WERI-Rb-1 (cell line): ENCODE measurements at regions not wholly inside any gene's neighbourhood (a gene's known extent, or its start where the extent isn't known, plus 50 kb on each side); places are given as distances from the start of the nearest gene placed in this dataset.

Source experiments
- DNase-seq: peaks from one replicate; pipeline ENCODE4 v3.0.0-alpha.2; 2020
- H3K27ac ChIP-seq: fragments of 250-450 bp; sonication (Bioruptor Pico); 2 replicates; pipeline ENCODE4 v1.5.1; 2020; ENCODE audit warnings: mild to moderate bottlenecking, moderate library complexity
- H3K27me3 ChIP-seq: fragments of 250-450 bp; sonication (Bioruptor Pico); 2 replicates; pipeline ENCODE4 v1.5.1; 2021; ENCODE audit warnings: mild to moderate bottlenecking, low read depth, moderate library complexity; ENCODE audit not compliant: insufficient read depth, severe bottlenecking
- H3K36me3 ChIP-seq: fragments of 250-450 bp; sonication (Bioruptor Pico); 2 replicates; pipeline ENCODE4 v1.5.1; 2020; ENCODE audit warnings: mild to moderate bottlenecking, moderate library complexity
- H3K4me3 ChIP-seq: 2 replicates; pipeline ENCODE4 v1.5.1; 2011; ENCODE audit warnings: low read depth, mild to moderate bottlenecking, control low read depth, low read length
- H3K9me3 ChIP-seq: fragments of 250-450 bp; sonication (Bioruptor Pico); 2 replicates; pipeline ENCODE4 v1.5.1; 2021; ENCODE audit warnings: mild to moderate bottlenecking, moderate library complexity; ENCODE audit not compliant: severe bottlenecking
- TF ChIP-seq, protein P1 (sequence below): IDR thresholded peaks from 2 replicates; pipeline ENCODE4 v1.5.1; 2011; ENCODE audit warnings: low read depth, mild to moderate bottlenecking, control low read depth, inconsistent platforms, low read length

DNA sequence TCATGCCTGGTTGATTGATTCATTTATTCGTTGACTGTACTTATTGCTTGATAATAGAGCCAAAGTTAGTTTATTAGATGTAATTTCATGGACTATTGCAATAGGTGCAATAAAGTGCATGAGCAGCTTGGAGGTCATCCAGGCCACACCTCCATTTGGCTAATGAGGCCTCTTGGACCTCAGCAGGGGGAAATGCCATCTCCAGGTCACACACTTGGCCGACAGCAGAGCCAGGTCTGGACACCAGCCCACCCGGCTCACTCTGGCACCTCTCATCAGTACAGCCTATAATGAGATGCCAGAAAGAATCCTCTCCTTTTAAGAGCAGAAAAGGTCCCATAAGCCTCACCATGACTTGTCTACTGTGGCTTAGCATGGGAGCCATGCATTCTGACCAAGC is 71.2 kb upstream of the AFF3 start:
- no peak for DNase-seq
- Histone ChIP-seq H3K4me3 (no peak overlapping the region), H3K36me3 (no peaks in the 10 kb centered on the region), H3K27ac (no peak overlapping the region), H3K27me3 (no peaks in the 10 kb centered on the region), H3K9me3 (no peaks in the 10 kb centered on the region)
- TF ChIP-seq, protein P1, sequence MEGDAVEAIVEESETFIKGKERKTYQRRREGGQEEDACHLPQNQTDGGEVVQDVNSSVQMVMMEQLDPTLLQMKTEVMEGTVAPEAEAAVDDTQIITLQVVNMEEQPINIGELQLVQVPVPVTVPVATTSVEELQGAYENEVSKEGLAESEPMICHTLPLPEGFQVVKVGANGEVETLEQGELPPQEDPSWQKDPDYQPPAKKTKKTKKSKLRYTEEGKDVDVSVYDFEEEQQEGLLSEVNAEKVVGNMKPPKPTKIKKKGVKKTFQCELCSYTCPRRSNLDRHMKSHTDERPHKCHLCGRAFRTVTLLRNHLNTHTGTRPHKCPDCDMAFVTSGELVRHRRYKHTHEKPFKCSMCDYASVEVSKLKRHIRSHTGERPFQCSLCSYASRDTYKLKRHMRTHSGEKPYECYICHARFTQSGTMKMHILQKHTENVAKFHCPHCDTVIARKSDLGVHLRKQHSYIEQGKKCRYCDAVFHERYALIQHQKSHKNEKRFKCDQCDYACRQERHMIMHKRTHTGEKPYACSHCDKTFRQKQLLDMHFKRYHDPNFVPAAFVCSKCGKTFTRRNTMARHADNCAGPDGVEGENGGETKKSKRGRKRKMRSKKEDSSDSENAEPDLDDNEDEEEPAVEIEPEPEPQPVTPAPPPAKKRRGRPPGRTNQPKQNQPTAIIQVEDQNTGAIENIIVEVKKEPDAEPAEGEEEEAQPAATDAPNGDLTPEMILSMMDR: no peak

DNA sequence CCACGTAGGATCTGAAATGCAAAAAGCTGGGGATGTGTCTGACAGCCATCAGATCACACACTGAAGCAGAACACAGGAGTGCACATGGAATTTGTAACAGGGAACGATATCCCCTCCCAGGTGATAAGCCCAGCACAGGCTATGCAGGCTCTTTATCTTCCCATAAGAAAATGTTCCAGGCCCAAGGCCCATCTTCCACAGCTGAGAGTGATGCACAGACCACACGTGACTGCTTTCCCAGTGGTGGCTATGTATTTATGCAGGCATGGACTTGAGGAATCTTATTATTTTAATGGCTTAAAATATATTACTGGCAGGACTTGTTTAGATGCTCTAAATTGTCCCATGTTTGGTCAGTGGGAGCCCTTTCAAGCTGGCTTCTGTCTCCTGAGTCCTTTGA is 70.5 kb upstream of the AFF3 start:
- Histone ChIP-seq H3K9me3 (no peaks in the 10 kb centered on the region), H3K4me3 (no peak overlapping the region), H3K27me3 (no peaks in the 10 kb centered on the region), H3K36me3 (no peaks in the 10 kb centered on the region), H3K27ac (no peak overlapping the region)
- DNase-seq: no peak
- TF ChIP-seq, protein P1: no peak

DNA sequence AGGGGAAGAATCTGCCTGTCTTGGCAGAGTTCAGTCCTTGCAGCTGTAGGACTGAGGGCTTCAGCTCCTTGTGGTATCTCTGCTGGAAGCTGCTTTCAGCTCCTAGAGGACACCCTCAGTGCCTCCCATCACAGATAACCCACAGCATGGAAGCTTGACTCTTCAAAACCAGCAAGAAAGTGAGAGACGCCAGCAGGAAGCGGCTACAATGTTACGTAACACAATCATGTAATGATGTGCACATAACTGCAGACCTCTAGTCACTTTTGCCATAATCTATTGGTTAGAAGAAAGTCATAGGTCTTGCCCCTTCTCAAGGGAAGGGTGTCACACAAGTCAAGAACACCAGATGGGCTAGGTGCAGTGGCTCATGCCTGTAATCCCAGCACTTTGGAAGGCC is 69.1 kb upstream of the AFF3 start:
- no peaks in the 10 kb centered on the region for H3K27me3 ChIP-seq
- H3K4me3 ChIP-seq: no peak overlapping the region
- no peaks in the 10 kb centered on the region for H3K9me3 ChIP-seq
- no peak for DNase-seq
- TF ChIP-seq, protein P1: no peak
- H3K36me3 ChIP-seq: no peaks in the 10 kb centered on the region
- H3K27ac ChIP-seq: peak overlapping the region; percentile 57

DNA sequence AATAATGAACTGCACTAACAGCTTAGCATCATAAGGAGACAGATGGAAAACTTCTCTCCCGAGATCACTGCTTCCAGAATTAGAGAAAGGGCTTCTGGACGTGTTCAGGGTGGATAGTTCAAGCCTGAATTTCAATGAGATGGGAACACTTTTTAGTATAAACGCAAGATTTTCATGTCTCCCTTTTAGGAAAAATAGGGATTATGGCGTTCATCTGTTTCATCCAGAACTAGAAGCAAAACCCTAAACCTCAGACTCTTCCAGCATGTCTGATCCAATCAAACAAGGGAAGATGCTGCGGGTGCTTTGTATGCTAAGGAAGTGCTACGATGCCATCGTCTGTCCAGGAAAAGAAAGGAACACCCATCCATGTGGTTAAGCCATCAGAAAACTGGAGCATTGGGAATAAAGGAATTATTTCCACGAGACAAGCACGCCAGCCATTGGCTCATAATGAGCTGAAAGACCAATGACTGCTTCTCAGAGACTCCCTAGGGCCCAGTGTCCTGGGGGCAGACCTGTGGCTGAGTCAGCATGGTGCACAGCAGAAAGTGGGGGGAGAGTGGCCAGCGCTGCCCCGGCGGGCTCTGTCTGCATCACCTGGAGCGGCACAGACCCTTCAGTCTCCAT is 65.9 kb upstream of the AFF3 start:
- TF ChIP-seq, protein P1: 0 out of 2 replicates have a peak, but pooled peaks have one; percentile 17
- H3K9me3 ChIP-seq: no peaks in the 10 kb centered on the region
- DNase-seq: no peak
- H3K27ac ChIP-seq: no peak overlapping the region
- no peak overlapping the region for H3K4me3 ChIP-seq
- H3K27me3 ChIP-seq: no peaks in the 10 kb centered on the region
- H3K36me3 ChIP-seq: no peaks in the 10 kb centered on the region

DNA sequence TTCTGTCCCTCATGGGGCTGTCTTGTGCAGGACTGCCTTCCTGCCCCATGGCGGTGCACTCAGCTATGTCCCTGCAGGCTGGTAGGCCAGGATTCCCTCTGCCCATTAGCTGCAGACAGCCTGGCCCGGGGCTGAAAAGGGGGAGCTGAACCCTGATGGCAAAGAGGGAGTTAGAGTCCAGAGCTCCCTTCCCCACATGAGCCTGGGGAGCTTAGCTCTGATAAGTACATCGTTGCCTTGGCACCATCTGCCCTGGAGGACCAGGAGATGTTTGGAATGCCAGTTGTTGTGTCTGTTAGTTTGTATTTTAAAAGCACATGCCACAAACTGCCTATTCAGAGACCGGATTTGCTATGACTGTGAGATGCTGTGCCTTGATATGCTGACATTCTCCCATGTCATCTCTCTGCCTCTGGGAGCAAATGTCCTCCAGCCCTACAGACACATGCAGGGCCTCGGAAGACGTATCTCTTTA is 65.1 kb upstream of the AFF3 start:
- TF ChIP-seq, protein P1: 0 out of 2 replicates have a peak, but pooled peaks have one; percentile 9
- no peaks in the 10 kb centered on the region for H3K27me3 ChIP-seq
- no peak overlapping the region for H3K27ac ChIP-seq
- H3K9me3 ChIP-seq: no peaks in the 10 kb centered on the region
- no peak overlapping the region for H3K4me3 ChIP-seq
- DNase-seq: peak; percentile 33
- no peaks in the 10 kb centered on the region for H3K36me3 ChIP-seq
